Choroid plexus epithelial cell (primary cell): ENCODE measurements at regions not wholly inside any gene's neighbourhood (a gene's known extent, or its start where the extent isn't known, plus 50 kb on each side); places are given as distances from the start of the nearest gene placed in this dataset.

Experiments used
- DNase-seq: peaks from one replicate; pipeline ENCODE4 v3.0.0-alpha.2; 2010; ENCODE audit warnings: low read depth
- H3K4me3 ChIP-seq: 2 replicates; pipeline ENCODE4 v1.5.1; 2011; ENCODE audit warnings: low read depth, mild to moderate bottlenecking, control low read depth, low read length, moderate library complexity
- TF ChIP-seq, protein P1 (sequence below): conservative IDR thresholded peaks from 2 replicates; pipeline ENCODE4 v1.5.1; 2011; ENCODE audit warnings: low read depth, mild to moderate bottlenecking, control low read depth, inconsistent platforms, low read length, moderate library complexity

DNA sequence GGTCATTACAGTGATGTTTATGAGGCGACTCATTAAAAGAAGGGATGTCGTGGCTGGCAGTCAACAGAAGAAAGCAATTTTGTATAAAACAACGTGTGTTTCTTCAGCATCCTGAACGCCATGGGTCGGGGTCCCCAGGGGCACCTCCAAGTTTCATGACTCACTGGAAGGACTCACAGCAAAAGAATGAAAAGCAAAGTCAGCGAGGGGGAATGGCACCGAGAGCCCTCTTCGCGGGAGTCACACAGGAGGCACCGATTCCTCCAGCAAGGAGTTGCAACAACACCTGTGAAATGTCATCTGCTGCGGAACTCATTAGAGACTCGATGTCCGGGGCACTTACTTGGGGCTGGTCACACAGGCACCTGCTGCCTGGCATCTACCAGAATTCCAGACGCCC lies 130.7 kb upstream of the PEG3 start:
- TF ChIP-seq, protein P1, sequence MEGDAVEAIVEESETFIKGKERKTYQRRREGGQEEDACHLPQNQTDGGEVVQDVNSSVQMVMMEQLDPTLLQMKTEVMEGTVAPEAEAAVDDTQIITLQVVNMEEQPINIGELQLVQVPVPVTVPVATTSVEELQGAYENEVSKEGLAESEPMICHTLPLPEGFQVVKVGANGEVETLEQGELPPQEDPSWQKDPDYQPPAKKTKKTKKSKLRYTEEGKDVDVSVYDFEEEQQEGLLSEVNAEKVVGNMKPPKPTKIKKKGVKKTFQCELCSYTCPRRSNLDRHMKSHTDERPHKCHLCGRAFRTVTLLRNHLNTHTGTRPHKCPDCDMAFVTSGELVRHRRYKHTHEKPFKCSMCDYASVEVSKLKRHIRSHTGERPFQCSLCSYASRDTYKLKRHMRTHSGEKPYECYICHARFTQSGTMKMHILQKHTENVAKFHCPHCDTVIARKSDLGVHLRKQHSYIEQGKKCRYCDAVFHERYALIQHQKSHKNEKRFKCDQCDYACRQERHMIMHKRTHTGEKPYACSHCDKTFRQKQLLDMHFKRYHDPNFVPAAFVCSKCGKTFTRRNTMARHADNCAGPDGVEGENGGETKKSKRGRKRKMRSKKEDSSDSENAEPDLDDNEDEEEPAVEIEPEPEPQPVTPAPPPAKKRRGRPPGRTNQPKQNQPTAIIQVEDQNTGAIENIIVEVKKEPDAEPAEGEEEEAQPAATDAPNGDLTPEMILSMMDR = no peak
- H3K4me3 ChIP-seq = no peak overlapping the region
- no peak for DNase-seq

DNA sequence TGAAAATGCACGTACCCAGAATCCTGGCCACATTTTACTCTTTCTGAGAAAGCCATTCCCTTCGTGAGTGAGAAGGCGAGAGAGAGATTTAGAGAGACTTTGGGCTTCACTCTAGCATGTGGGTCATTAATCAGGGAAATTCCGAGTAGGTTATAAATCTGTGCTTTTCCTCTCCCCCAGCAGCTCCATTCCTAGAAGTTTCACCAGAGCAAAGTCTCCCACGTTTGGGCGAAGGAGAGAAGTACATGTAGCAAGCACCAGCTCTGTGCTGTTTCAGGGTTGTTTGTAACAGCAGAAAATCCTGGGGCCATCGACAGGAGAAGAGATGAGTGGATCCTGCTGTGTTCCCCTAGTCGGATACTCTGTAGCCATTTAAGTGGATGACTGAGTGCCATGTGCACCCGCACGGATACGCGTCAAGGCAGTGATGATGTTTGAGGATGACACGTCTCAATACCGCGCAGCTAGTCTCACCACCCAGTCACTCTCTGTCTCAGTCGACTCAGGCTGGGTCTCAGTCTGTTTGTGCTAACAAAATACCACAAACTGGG lies 131.8 kb upstream of the PEG3 start:
- no peak overlapping the region for H3K4me3 ChIP-seq
- TF ChIP-seq, protein P1 = no peak
- no peak for DNase-seq

DNA sequence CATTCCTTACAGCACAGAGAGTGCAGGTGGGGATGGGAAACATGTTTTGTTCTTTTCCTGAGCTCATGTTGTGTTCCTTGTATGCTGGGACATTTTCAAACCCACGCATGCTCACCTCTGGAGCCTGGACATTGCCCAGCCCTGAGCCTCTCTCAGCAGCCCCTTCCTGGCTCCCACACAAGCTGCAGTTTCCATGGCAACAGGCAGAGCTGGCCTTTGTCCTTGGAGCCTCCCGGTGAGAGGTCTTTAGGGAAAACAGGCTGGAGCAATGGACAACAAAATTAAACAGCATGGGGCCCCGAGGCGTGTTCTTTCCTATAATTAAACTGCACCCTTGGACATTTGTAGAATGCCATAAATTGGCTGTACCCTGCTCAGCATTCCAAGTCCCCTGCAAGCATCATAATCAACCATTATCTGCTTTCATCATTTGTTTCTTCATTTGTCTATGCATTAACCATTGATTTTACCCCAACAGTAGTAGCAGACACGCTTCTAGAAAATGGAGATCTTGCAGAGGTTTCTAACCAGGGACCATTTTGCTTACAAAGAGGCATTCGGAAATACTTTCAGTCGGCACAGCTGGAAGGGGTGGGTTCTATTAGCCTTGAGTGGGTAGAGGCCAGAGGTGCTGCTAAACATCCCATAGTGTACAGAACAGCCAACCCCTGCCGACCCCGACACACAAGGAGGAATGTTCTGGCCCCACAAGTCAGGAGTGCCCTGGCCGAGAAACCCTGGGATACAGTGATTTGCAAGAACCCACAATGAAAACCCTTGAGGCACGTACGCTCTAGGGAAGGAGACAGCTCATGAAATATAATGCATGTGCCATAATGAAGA lies 133.4 kb upstream of the PEG3 start:
- TF ChIP-seq, protein P1 = no peak
- H3K4me3 ChIP-seq = no peak overlapping the region
- DNase-seq = no peak

DNA sequence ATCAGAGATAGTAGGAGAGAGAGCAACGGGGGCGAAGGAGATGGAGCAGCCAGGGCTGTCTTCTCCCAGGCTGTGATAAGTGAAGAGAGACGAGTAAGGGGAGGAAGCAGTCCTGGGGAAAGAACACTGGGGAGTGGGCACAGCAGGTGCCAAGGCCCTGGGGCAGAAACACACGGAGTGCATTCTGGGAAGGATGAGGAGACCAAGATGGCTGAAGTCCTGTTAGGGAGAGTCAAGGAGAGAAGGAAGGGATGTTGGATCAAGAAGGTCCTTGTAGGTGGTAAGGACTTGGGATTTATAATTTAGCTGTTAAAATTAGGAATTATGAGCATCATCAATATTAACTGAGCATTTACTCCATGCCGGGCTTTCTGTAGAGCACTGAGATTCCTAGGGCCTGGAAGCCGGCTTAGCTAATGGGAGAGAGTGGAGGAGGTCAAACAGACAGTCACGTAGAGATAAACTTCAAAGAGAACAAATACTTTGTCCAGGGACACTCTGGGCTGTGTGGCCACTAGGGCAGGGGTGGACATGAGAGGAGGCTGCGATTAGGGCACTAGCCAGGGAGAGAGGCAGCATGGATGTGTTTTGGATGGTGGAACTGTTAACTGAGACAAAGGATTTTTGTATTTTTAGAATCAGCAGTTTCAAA lies 134.2 kb upstream of the PEG3 start:
- DNase-seq = no peak
- no peak overlapping the region for H3K4me3 ChIP-seq
- TF ChIP-seq, protein P1 = no peak

DNA sequence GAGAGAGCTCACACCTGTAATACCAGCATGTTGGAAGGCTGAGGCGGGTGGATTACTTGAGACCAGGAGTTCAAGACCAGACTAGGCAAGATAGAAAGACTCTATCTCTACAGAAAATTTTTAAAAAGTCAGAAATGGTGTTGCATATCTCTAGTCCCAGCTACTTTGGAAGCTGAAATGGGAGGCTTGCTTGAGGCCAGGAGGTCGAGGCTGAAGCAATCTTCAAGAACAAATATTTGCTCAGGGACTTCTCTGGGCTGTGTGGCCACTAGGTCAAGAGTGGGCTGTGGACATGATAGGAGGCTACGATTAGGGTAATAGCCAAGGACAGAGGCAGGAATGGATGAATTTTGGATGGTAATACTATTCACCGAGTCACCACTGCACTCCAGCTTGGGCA lies 135.8 kb upstream of the PEG3 start:
- H3K4me3 ChIP-seq = no peak overlapping the region
- no peak for DNase-seq
- TF ChIP-seq, protein P1 = no peak

DNA sequence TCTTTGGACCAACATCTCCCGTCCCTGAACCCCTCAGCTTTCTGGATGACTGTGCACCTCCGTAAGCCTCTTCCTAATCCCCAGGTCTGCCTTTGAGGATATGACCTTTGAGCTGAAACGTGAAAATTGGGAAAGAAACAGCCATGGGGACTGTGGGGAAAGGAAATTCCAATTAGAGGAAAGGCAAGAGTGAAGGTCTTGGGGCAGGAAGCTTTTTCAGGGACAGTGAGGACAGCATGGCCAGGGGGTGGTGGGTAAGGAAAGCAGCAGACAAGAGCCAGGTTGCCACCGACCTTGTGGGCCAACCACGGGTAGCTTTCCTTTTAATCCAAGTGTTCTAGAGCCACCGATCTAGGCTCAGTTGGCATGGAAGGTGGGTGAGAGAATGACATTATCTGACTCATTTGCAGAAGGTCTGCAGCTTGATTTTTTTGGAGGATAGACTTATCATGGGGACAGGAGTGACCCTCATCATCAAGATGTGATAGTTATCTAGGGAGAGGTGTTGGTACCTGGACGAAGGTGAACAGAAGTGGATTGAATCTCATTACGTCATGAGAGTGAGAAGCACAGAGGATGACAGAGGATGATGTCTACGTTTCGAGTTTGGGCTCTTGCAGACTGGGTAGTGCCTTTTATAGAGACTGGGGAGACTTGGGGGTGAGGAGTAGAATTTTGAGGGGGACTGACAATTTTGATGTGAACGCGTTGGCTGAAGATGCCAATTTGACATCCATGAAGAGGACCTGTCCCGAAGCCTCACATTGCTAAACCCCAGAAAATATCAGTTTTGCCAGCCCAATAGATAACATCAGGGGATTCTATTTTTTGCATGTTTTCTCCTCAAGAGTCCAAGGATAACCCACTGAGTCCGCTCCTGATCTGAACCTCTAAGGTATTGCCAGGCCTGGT lies 136.7 kb upstream of the PEG3 start:
- no peak overlapping the region for H3K4me3 ChIP-seq
- TF ChIP-seq, protein P1 = no peak
- DNase-seq = no peak
